Astrocyte of the cerebellum (primary cell): ENCODE measurements at regions not wholly inside any gene's neighbourhood (a gene's known extent, or its start where the extent isn't known, plus 50 kb on each side); places are given as distances from the start of the nearest gene placed in this dataset.
"Not testable (repeated sequence)": the region's sequence is repeated elsewhere in the genome, so short reads cannot be mapped to it uniquely, and the experiment has no call there.

Source experiments
- DNase-seq: peaks from one replicate; pipeline ENCODE4 v3.0.0-alpha.2; 2011; ENCODE audit warnings: low read depth
- H3K4me3 ChIP-seq: 2 replicates; pipeline ENCODE4 v1.5.1; 2011; ENCODE audit warnings: mild to moderate bottlenecking, low read depth, low read length, moderate library complexity
- CTCF ChIP-seq: IDR thresholded peaks from 2 replicates; pipeline ENCODE4 v1.5.1; 2012; ENCODE audit warnings: low read length, low read depth, moderate library complexity, mild to moderate bottlenecking; ENCODE audit errors: missing control alignments
- in situ Hi-C: cut with HindIII; loops from 2 replicates; pipeline ENCODE4 v1.10.0; 2017; ENCODE audit warnings: low sequenced_read_pairs

DNA sequence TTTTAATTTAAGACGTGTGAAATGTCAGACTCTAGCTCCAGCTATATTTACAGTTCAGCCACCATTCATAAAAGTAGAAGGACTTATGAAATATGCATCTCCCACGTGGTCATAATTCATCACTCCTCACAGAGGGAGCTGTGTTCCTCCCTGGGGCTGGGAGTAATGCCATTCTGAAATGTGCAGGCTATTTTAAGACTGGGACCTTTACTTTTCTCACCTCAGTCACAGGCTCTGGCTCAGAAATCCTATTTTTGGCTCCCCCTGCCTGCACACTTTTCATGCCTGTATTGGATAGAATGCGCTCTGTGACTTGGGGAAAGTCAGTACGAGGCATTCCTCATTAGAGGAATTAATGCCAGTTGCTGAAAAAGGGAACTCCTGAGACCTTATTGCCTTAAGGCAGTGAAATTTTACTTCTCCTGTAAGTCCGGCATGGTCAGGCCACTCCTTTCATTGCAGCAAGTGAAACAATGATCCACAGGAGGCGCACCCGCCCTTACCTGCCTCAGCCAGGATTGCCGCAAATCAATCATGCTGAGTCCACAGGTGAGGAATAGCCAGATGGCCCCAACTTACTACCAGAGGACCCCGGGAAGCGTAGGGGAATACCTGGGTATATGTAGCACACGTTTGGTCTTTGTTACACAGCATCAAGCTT, 1133.2 kb upstream of the TMEM132C start:
- in situ Hi-C loops = no loop called here
- no peak for DNase-seq
- no peak for TF ChIP-seq CTCF
- no peak overlapping the region for H3K4me3 ChIP-seq

DNA sequence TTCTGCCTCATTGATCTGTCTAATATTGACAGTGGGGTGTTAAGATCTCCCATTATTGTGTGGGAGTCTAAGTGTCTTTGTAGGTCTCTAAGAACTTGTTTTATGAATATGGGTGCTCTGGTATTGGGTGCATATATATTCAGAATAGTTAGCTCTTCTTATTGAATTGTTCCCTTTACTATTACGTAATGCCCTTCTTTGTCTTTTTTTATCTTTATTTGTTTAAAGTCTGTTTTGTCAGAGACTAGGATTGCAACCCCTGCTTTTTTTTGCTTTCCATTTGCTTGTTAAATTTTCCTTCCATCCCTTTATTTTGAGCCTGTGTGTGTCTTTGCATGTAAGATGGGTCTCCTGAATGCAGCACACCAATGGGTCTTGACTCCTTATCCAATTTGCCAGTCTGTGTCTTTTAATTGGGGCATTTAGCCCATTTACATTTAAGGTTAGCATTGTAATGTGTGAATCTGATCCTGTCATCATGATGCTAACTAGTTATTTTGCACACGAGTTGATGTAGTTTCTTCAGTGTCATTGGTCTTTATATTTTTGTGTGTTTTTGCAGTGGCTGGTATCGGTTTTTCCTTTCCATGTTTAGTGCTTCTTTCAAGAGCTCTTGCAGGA, 1126.0 kb upstream of the TMEM132C start:
- DNase-seq, H3K4me3 ChIP-seq, in situ Hi-C loops: not testable (repeated sequence)

DNA sequence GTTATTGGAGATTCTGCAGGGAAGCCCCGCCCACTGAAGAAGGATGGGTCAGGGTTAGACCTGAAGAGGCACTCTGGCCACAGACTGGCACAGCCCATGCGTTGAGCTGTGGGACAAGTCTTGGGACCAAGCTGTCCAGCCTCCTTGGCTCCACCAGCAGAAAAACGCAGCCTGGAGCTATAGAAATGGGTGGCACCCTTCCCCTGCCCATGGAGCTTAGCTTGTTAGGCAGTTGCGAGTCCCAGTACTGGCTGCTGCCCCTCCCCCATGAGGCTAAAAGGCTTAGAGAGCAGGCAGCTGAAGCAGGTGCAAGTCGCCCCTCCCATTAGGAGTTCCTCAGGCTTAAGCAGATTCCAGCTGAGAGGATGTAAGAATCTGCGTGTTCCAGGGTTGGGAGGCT, 1124.0 kb upstream of the TMEM132C start:
- in situ Hi-C loops = no loop called here
- TF ChIP-seq CTCF = no peak
- H3K4me3 ChIP-seq = no peak overlapping the region
- DNase-seq = no peak

- TF ChIP-seq CTCF = no peak
- in situ Hi-C loops = no loop called here
- H3K4me3 ChIP-seq = no peak overlapping the region
- no peak for DNase-seq
Measured at GRCh38 chr12:127144770-127145169, 1122.2 kb upstream of the TMEM132C start.

DNA sequence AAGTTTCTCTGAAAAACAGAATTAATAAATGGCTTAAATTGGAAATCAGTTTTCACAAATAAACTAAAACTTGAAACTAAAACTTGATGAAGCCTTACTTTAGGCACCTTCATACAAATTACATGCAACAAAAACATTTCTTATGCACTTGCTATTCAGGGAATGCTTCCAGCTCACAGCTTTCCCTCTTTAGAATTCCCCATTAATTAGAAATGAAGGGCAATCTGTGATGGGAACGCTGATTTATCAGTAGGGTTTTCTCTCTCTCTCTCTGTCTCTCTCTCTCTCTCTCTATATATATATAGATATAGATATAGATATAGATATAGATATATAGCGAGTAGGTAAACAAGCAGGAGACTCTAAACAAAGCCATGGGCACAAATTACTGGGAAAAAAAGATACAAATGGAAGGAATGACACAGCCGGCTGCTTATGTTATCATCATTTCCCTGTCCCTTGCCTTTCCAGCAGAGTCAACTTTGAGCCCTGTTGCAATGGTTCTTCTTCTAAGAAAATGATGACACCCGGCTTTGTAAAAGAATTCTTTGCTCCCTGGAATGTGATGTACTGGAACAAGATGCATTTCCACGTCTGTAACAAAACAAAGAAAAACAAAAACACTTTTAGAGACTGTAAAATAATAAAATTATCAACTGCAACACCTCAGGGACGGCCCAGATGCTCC, 1121.6 kb upstream of the TMEM132C start:
- in situ Hi-C loops = no loop called here
- TF ChIP-seq CTCF = no peak
- H3K4me3 ChIP-seq = peak overlapping the region; percentile 46
- DNase-seq = no peak

GRCh38 chr12:127145929-127146789, 1120.8 kb upstream of the TMEM132C start:
- in situ Hi-C loops = no loop called here
- TF ChIP-seq CTCF = no peak
- no peak for DNase-seq
- H3K4me3 ChIP-seq = peak overlapping the region; percentile 46
